Neutrophil (primary cell): ENCODE measurements at regions not wholly inside any gene's neighbourhood (a gene's known extent, or its start where the extent isn't known, plus 50 kb on each side); places are given as distances from the start of the nearest gene placed in this dataset.

ENCODE experiments used
- H3K27ac ChIP-seq: fragments of 200-600 bp; sonication (generic); 2 replicates; pipeline ENCODE4 v1.5.1; 2016; ENCODE audit warnings: mild to moderate bottlenecking, moderate library complexity
- H3K27me3 ChIP-seq: fragments of 200-600 bp; sonication (generic); 2 replicates; pipeline ENCODE4 v1.6.0; 2016; ENCODE audit warnings: mild to moderate bottlenecking
- H3K36me3 ChIP-seq: fragments of 200-600 bp; sonication (generic); 2 replicates; pipeline ENCODE4 v1.5.1; 2017
- H3K4me1 ChIP-seq, 2 experiments: fragments of 200-600 bp in 1 of 2; sonication (generic) in 1 of 2; 1 replicate in 1 of 2; 2 replicates in 1 of 2; pipeline versions ENCODE4 v1.5.1 to v1.6.1; 2013 to 2016; ENCODE audit warnings: low read depth in 1 of 2, low read length in 1 of 2, mild to moderate bottlenecking in 1 of 2, moderate library complexity in 1 of 2; ENCODE audit not compliant: control insufficient read depth in 1 of 2, insufficient read depth in 1 of 2
- H3K4me3 ChIP-seq, 2 experiments: fragments of 200-600 bp in 1 of 2; sonication (generic) in 1 of 2; 1 replicate in 1 of 2; 2 replicates in 1 of 2; pipeline ENCODE4 v1.5.1; 2013 to 2016; ENCODE audit warnings: low read depth in 1 of 2, low read length in 1 of 2, mild to moderate bottlenecking in 1 of 2, moderate library complexity in 1 of 2
- H3K9me3 ChIP-seq: fragments of 200-600 bp; sonication (generic); 2 replicates; pipeline ENCODE4 v1.5.1; 2016
- CTCF ChIP-seq: fragments of 200-600 bp; sonication (generic); IDR thresholded peaks from 2 replicates; pipeline ENCODE4 v1.5.1; 2016; ENCODE audit warnings: antibody characterized with exemption

DNA sequence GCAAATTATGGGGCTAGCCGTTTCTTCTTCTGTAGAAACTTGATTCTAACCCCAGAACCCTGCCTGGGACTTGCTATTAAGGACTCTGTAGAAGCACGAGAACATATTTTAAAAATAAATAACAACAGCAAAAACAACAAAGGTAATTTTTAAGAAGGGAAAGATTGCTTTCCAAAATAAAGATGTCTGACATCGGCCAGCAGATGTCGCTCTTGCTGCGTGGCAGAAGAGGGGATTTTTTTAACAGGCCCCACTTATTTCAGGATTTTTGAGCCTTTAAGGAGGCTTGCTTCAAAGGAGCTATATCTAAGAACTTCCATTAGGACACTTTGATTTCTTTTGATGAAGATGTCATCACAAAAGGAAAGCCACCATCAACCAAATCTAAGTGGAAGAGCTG lies 62.8 kb upstream of the EGFL6 start:
- TF ChIP-seq CTCF = peak; percentile 53
- Histone ChIP-seq H3K36me3 (no peaks in the 10 kb centered on the region), H3K4me3 (no peak overlapping the region), H3K27me3 (no peaks in the 10 kb centered on the region), H3K27ac (no peak overlapping the region), H3K9me3 (no peaks in the 10 kb centered on the region), H3K4me1 (peaks cover 12% of the 10 kb centered on the region in 2 experiments)

GRCh38 chrX:13502590-13502989 lies 66.8 kb upstream of the EGFL6 start:
- no peaks in the 10 kb centered on the region for H3K9me3 ChIP-seq
- H3K4me3 ChIP-seq = no peak overlapping the region
- no peak for TF ChIP-seq CTCF
- H3K36me3 ChIP-seq = no peaks in the 10 kb centered on the region
- peaks cover 12% of the 10 kb centered on the region in 2 experiments for H3K4me1 ChIP-seq
- H3K27me3 ChIP-seq = no peaks in the 10 kb centered on the region
- no peak overlapping the region for H3K27ac ChIP-seq

- Histone ChIP-seq H3K36me3 (no peaks in the 10 kb centered on the region), H3K9me3 (no peaks in the 10 kb centered on the region), H3K4me3 (no peak overlapping the region), H3K4me1 (peaks cover 11 to 14% of the 10 kb centered on the region in 2 experiments), H3K27ac (no peak overlapping the region), H3K27me3 (no peaks in the 10 kb centered on the region)
- TF ChIP-seq CTCF = no peak
Measured at GRCh38 chrX:13499736-13500135, 69.7 kb upstream of the EGFL6 start.

- no peak for TF ChIP-seq CTCF
- peaks cover 26 to 29% of the 10 kb centered on the region in 2 experiments for H3K4me1 ChIP-seq
- no peaks in the 10 kb centered on the region for H3K36me3 ChIP-seq
- no peaks in the 10 kb centered on the region for H3K9me3 ChIP-seq
- no peak overlapping the region for H3K4me3 ChIP-seq
- H3K27me3 ChIP-seq = no peaks in the 10 kb centered on the region
- H3K27ac ChIP-seq = no peak overlapping the region
Measured at GRCh38 chrX:13498238-13498637, 71.2 kb upstream of the EGFL6 start.

- Histone ChIP-seq H3K36me3 (no peaks in the 10 kb centered on the region), H3K9me3 (no peaks in the 10 kb centered on the region), H3K4me1 (peaks cover 53 to 60% of the 10 kb centered on the region in 2 experiments), H3K4me3 (no peak overlapping the region), H3K27ac (peak overlapping the region; percentile 86), H3K27me3 (no peaks in the 10 kb centered on the region)
- TF ChIP-seq CTCF = no peak
Measured at GRCh38 chrX:13495232-13495631, 74.2 kb upstream of the EGFL6 start.

DNA sequence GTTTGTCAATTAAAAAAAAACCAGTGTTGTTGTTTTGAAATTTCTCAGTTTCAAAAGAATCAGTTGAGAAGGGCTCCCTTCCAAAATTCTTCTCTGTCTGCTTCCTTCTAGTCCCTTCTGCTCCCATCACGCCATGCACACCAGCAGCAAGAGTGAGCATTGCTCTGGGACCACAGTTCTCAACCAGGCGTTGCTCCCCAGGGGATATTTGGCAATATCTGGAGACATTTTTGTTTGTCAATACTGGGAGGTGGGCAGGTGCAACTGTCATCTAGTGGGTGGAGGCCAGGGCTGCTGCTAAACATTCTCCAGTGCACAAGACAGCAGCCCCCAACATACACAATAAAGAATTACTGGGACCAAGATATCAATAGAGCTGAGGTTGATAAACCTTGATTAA lies 74.8 kb upstream of the EGFL6 start:
- H3K4me3 ChIP-seq = no peak overlapping the region
- H3K27me3 ChIP-seq = no peaks in the 10 kb centered on the region
- no peak for TF ChIP-seq CTCF
- peak overlapping the region; percentile 86 for H3K27ac ChIP-seq
- no peaks in the 10 kb centered on the region for H3K36me3 ChIP-seq
- peaks cover 60 to 66% of the 10 kb centered on the region in 2 experiments for H3K4me1 ChIP-seq
- no peaks in the 10 kb centered on the region for H3K9me3 ChIP-seq
